IMR-90 (cell line): ENCODE measurements at regions not wholly inside any gene's neighbourhood (a gene's known extent, or its start where the extent isn't known, plus 50 kb on each side); places are given as distances from the start of the nearest gene placed in this dataset.

Source experiments
- BHLHE40 ChIP-seq: fragments of 150-350 bp; IDR thresholded peaks from 2 replicates; pipeline ENCODE4 v1.6.1; 2016; ENCODE audit warnings: mild to moderate bottlenecking, low read depth, low read length
- CEBPB ChIP-seq: IDR thresholded peaks from 2 replicates; pipeline ENCODE4 v1.6.1; 2012; ENCODE audit warnings: low read depth, low read length, improper control_type of control experiment
- CHD1 ChIP-seq: IDR thresholded peaks from 2 replicates; pipeline ENCODE4 v1.6.1; 2012; ENCODE audit warnings: low read depth, low read length, improper control_type of control experiment
- MAZ ChIP-seq: IDR thresholded peaks from 2 replicates; pipeline ENCODE4 v1.6.1; 2012; ENCODE audit warnings: low read depth, mild to moderate bottlenecking, low read length, improper control_type of control experiment, moderate library complexity, borderline replicate concordance
- NFE2L2 ChIP-seq: fragments of 150-350 bp; IDR thresholded peaks from 2 replicates; pipeline ENCODE4 v1.6.1; 2016; ENCODE audit warnings: low read depth, mild to moderate bottlenecking, low read length
- RFX5 ChIP-seq: IDR thresholded peaks from 2 replicates; pipeline ENCODE4 v1.8.0; 2012; ENCODE audit warnings: low read depth, mild to moderate bottlenecking, low read length, moderate library complexity
- TF ChIP-seq, protein P1 (sequence below): conservative IDR thresholded peaks from 2 replicates; pipeline ENCODE4 v1.5.1; 2012; ENCODE audit warnings: mild to moderate bottlenecking, low read depth, low read length, improper control_type of control experiment

DNA sequence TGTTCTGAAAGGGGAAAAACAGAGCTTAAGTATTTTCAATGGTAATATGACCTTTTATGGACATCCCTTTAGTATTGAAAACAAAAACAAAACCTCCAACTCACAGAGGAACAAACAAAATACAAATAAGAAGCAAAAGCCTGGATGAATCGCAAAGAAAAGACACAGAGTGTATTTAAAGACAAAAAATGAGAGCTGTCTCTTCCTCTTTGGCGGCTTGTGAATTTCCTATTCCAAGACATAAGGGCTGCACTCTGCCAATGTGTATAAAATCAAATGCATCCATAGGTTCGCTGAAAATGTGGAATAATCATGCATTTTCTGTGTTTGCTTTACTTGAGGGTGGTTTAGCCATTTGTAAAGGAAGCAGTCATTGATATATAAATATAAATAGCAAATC, 739.3 kb upstream of the ZNF608 start:
- no peak for TF ChIP-seq MAZ
- TF ChIP-seq, protein P1, sequence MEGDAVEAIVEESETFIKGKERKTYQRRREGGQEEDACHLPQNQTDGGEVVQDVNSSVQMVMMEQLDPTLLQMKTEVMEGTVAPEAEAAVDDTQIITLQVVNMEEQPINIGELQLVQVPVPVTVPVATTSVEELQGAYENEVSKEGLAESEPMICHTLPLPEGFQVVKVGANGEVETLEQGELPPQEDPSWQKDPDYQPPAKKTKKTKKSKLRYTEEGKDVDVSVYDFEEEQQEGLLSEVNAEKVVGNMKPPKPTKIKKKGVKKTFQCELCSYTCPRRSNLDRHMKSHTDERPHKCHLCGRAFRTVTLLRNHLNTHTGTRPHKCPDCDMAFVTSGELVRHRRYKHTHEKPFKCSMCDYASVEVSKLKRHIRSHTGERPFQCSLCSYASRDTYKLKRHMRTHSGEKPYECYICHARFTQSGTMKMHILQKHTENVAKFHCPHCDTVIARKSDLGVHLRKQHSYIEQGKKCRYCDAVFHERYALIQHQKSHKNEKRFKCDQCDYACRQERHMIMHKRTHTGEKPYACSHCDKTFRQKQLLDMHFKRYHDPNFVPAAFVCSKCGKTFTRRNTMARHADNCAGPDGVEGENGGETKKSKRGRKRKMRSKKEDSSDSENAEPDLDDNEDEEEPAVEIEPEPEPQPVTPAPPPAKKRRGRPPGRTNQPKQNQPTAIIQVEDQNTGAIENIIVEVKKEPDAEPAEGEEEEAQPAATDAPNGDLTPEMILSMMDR = no peak
- TF ChIP-seq CHD1 = no peak
- no peak for TF ChIP-seq NFE2L2
- TF ChIP-seq CEBPB = no peak
- TF ChIP-seq RFX5 = no peak
- no peak for TF ChIP-seq BHLHE40
